HCT116 (cell line): ENCODE measurements at regions not wholly inside any gene's neighbourhood (a gene's known extent, or its start where the extent isn't known, plus 50 kb on each side); places are given as distances from the start of the nearest gene placed in this dataset.
"Not testable (repeated sequence)": the region's sequence is repeated elsewhere in the genome, so short reads cannot be mapped to it uniquely, and the experiment has no call there.

ENCODE experiments used
- ATAC-seq: fragments of 200-7000 bp; cut with Tn5 transposase; 2 replicates; pipeline ENCODE4 v1.9.1; 2020; ENCODE audit warnings: mild to moderate bottlenecking, moderate library complexity
- BruUV-seq: library from RNA; stranded (reverse); fragments of 400-500 nt; replicated peaks from 2 replicates; lab custom pipeline; 2021; lab: Mats Ljungman, UMichigan
- CTCF ChIA-PET: fragments of 300-600 bp; sonication (Branson Sonifier 250); formaldehyde crosslinking; loops from one replicate; lab custom pipeline; 2021; ENCODE audit warnings: antibody characterized with exemption; lab: Charles Lee
- POLR2A ChIA-PET: fragments of 300-600, 350-600 bp; sonication (Branson Sonifier 250); formaldehyde crosslinking; loops from one replicate; lab custom pipeline; 2021; ENCODE audit warnings: antibody characterized with exemption; lab: Charles Lee
- RAD21 ChIA-PET, 2 experiments: fragments of 300-600 bp; sonication (Branson Sonifier 250); formaldehyde crosslinking; loops; one replicate each; lab custom pipeline; 2023; ENCODE audit warnings: low total read pairs in 2 of 2; ENCODE audit not compliant: uncharacterized antibody in 2 of 2, unreplicated experiment in 2 of 2, low non-redundant PET in 1 of 2; lab: Charles Lee
- DNase-seq: peaks from one replicate; pipeline ENCODE4 v3.0.0-alpha.2; 2010; ENCODE audit warnings: low read depth, low spot score
- H2AFZ ChIP-seq: fragments of 200-600 bp; shearing (Covaris generic), sonication (generic); 2 replicates; pipeline ENCODE4 v1.6.1; 2017; ENCODE audit warnings: low read depth, mixed run types, mixed read lengths, antibody characterized with exemption, low read length; ENCODE audit not compliant: poor library complexity, severe bottlenecking
- H3K27ac ChIP-seq: 2 replicates; pipeline ENCODE4 v1.5.1; 2012; ENCODE audit warnings: low read depth, low read length
- H3K27me3 ChIP-seq: fragments of 200-600 bp; sonication (generic); 2 replicates; pipeline ENCODE4 v1.6.1; 2016; ENCODE audit warnings: mixed run types, low read length, mixed read lengths; ENCODE audit not compliant: insufficient read depth
- H3K36me3 ChIP-seq, 2 experiments: fragments of 200-500 bp in 1 of 2; fragments of 200-600 bp in 1 of 2; sonication (Bioruptor generic) in 1 of 2; sonication (generic) in 1 of 2; 2 replicates each; pipeline versions ENCODE4 v1.5.1 to v1.6.1; 2014 to 2016; ENCODE audit warnings: low read length in 2 of 2, inconsistent platforms in 1 of 2, mixed read lengths in 1 of 2, mixed run types in 1 of 2; ENCODE audit not compliant: insufficient read depth in 2 of 2, control insufficient read depth in 1 of 2
- H3K4me1 ChIP-seq, 2 experiments: fragments of 200-600 bp in 1 of 2; sonication (generic) in 1 of 2; 2 replicates each; pipeline versions ENCODE4 v1.5.1 to v1.6.1; 2012 to 2017; ENCODE audit warnings: low read length in 2 of 2, inconsistent platforms in 1 of 2, mild to moderate bottlenecking in 1 of 2, mixed read lengths in 1 of 2, mixed run types in 1 of 2, moderate library complexity in 1 of 2; ENCODE audit not compliant: insufficient read depth in 2 of 2, control insufficient read depth in 1 of 2
- H3K4me2 ChIP-seq: fragments of 200-600 bp; sonication (generic); 2 replicates; pipeline ENCODE4 v1.6.1; 2017; ENCODE audit warnings: mixed run types, low read length, mixed read lengths
- H3K4me3 ChIP-seq, 2 experiments: fragments of 200-600 bp in 1 of 2; sonication (generic) in 1 of 2; replicated peaks in 1 of 2; 2 replicates each; pipeline ENCODE4 v1.5.1; 2011 to 2016; ENCODE audit warnings: low read length in 2 of 2, control low read depth in 1 of 2, low read depth in 1 of 2, mild to moderate bottlenecking in 1 of 2, mixed read lengths in 1 of 2, mixed run types in 1 of 2
- H3K79me2 ChIP-seq: fragments of 200-600 bp; sonication (generic); 2 replicates; pipeline ENCODE4 v1.6.1; 2017; ENCODE audit warnings: mild to moderate bottlenecking, mixed run types, low read length, moderate library complexity, mixed read lengths; ENCODE audit not compliant: insufficient read depth
- H3K9ac ChIP-seq: fragments of 200-600 bp; sonication (generic); 2 replicates; pipeline ENCODE4 v1.6.1; 2016; ENCODE audit warnings: low read length, mixed read lengths
- H3K9me2 ChIP-seq: fragments of 200-600 bp; sonication (generic), shearing (Covaris generic); 2 replicates; pipeline ENCODE4 v1.6.1; 2017; ENCODE audit warnings: mixed run types, mild to moderate bottlenecking, moderate library complexity; ENCODE audit not compliant: insufficient read depth
- H3K9me3 ChIP-seq, 2 experiments: fragments of 200-500 bp in 1 of 2; fragments of 200-600 bp in 1 of 2; sonication (Bioruptor generic) in 1 of 2; sonication (generic) in 1 of 2; 2 replicates each; pipeline ENCODE4 v1.6.1; 2014 to 2017; ENCODE audit warnings: low read length in 2 of 2, mixed read lengths in 2 of 2, inconsistent platforms in 1 of 2, low read depth in 1 of 2, mild to moderate bottlenecking in 1 of 2, mixed run types in 1 of 2, moderate library complexity in 1 of 2; ENCODE audit not compliant: control insufficient read depth in 1 of 2, insufficient read depth in 1 of 2
- H4K20me1 ChIP-seq: fragments of 200-600 bp; sonication (generic), shearing (Covaris generic); 2 replicates; pipeline ENCODE4 v1.6.1; 2017; ENCODE audit warnings: mixed run types, mild to moderate bottlenecking, moderate library complexity; ENCODE audit not compliant: insufficient read depth
- CBX3 ChIP-seq: IDR thresholded peaks from 2 replicates; pipeline ENCODE4 v1.6.1; 2012; ENCODE audit warnings: low read depth
- POLR2AphosphoS5 ChIP-seq: IDR thresholded peaks from 2 replicates; pipeline ENCODE4 v1.6.1; 2011; ENCODE audit warnings: mild to moderate bottlenecking, low read depth, low read length, moderate library complexity
- SP1 ChIP-seq: IDR thresholded peaks from 2 replicates; pipeline ENCODE4 v1.6.1; 2012; ENCODE audit warnings: low read depth
- TCF7L2 ChIP-seq: IDR thresholded peaks from 2 replicates; pipeline ENCODE4 v1.7.0; 2011; ENCODE audit warnings: borderline replicate concordance, inconsistent platforms; ENCODE audit not compliant: insufficient read depth, insufficient read length; ENCODE audit errors: extremely low read depth
- YY1 ChIP-seq: IDR thresholded peaks from 2 replicates; pipeline ENCODE4 v1.6.1; 2011; ENCODE audit warnings: low read length, low read depth, moderate library complexity, mild to moderate bottlenecking; ENCODE audit not compliant: insufficient replicate concordance; ENCODE audit errors: extremely low read depth
- ZFX ChIP-seq: fragments of 450-650 bp; IDR thresholded peaks from 2 replicates; pipeline ENCODE4 v1.6.1; 2017
- ZNF274 ChIP-seq: fragments of 200-500 bp; sonication (Bioruptor generic); IDR thresholded peaks from 2 replicates; pipeline ENCODE4 v1.6.1; 2014; ENCODE audit warnings: mild to moderate bottlenecking, low read depth, low read length, inconsistent platforms
- intact Hi-C: fragments of 100-400 bp; cut with micrococcal nuclease; formaldehyde crosslinking; loops from 2 replicates; pipeline ENCODE4 v1.10.0; 2022
- TF ChIP-seq, protein P1 (sequence below): IDR thresholded peaks from 2 replicates; pipeline ENCODE4 v1.6.1; 2012
- TF ChIP-seq, protein P2 (sequence below): IDR thresholded peaks from 2 replicates; pipeline ENCODE4 v1.6.1; 2012
- TF ChIP-seq, protein P3 (sequence below), 3 experiments: fragments of 200-600 bp in 1 of 3; sonication (generic) in 1 of 3; IDR thresholded peaks in 2 of 3; conservative IDR thresholded peaks in 1 of 3; 2 replicates each; pipeline ENCODE4 v1.5.1; 2012 to 2017; ENCODE audit warnings: low read depth in 2 of 3, low read length in 2 of 3, antibody characterized with exemption in 1 of 3, borderline replicate concordance in 1 of 3, control low read depth in 1 of 3, mild to moderate bottlenecking in 1 of 3, mixed read lengths in 1 of 3, mixed run types in 1 of 3, moderate library complexity in 1 of 3; ENCODE audit not compliant: insufficient read depth in 1 of 3

DNA sequence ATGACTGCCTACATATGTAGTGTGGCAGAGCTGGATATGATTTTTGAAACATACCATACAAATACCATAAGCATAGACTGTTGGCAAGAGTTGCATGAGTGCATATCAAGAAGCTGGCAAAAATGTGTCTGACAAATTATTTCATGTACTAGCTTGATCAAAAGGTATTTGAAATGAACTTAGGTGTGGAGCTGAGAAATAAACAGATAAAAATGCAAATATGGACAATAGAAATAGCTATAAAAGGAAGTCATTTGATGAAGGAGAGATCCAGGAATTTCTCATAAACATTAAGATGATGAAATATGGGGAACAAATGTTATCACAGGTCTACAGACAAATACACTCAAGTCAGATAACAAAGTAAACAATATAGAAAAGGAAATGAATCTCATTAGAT is 609.1 kb downstream of the PTPRC start:
- Histone ChIP-seq H3K9me3 (no peaks in the 10 kb centered on the region), H3K27me3 (no peaks in the 10 kb centered on the region), H4K20me1 (no peaks in the 10 kb centered on the region), H3K9ac (no peak overlapping the region), H3K4me3 (no peak overlapping the region), H3K4me1 (no peaks in the 10 kb centered on the region), H3K4me2 (no peak overlapping the region), H3K27ac (no peak overlapping the region), H3K79me2 (no peaks in the 10 kb centered on the region)
- no TSS peak for BruUV-seq
- ChIA-PET POLR2A (no interaction called here), CTCF (no interaction called here)
- no peak for ATAC-seq
- intact Hi-C loops = no loop called here
- TF ChIP-seq, protein P1, sequence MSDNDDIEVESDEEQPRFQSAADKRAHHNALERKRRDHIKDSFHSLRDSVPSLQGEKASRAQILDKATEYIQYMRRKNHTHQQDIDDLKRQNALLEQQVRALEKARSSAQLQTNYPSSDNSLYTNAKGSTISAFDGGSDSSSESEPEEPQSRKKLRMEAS = no peak
- TF ChIP-seq POLR2AphosphoS5 = no peak
- no peak for TF ChIP-seq ZNF274
- TF ChIP-seq SP1 = no peak
- TF ChIP-seq, protein P2, sequence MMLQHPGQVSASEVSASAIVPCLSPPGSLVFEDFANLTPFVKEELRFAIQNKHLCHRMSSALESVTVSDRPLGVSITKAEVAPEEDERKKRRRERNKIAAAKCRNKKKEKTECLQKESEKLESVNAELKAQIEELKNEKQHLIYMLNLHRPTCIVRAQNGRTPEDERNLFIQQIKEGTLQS = no peak
- TF ChIP-seq YY1 = no peak
- TF ChIP-seq TCF7L2 = no peak
- TF ChIP-seq ZFX = no peak
- TF ChIP-seq, protein P3, sequence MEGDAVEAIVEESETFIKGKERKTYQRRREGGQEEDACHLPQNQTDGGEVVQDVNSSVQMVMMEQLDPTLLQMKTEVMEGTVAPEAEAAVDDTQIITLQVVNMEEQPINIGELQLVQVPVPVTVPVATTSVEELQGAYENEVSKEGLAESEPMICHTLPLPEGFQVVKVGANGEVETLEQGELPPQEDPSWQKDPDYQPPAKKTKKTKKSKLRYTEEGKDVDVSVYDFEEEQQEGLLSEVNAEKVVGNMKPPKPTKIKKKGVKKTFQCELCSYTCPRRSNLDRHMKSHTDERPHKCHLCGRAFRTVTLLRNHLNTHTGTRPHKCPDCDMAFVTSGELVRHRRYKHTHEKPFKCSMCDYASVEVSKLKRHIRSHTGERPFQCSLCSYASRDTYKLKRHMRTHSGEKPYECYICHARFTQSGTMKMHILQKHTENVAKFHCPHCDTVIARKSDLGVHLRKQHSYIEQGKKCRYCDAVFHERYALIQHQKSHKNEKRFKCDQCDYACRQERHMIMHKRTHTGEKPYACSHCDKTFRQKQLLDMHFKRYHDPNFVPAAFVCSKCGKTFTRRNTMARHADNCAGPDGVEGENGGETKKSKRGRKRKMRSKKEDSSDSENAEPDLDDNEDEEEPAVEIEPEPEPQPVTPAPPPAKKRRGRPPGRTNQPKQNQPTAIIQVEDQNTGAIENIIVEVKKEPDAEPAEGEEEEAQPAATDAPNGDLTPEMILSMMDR (IDR thresholded peaks at IDR 0.05 in 2 of 3, conservative IDR thresholded peaks at IDR 0.05 in 1 of 3; ENCODE audit: borderline replicate concordance in 1 of 3, insufficient read depth in 1 of 3, low read depth in 2 of 3, low read length in 2 of 3) = no peak
- TF ChIP-seq CBX3 = no peak
- TF ChIP-seq, all 23 proteins: peak for 0
- H3K9me2 ChIP-seq = no peaks in the 10 kb centered on the region
- H3K36me3 ChIP-seq = no peaks in the 10 kb centered on the region
- no peak for DNase-seq
- RAD21 ChIA-PET = no interaction called here
- no peak overlapping the region for H2AFZ ChIP-seq

DNA sequence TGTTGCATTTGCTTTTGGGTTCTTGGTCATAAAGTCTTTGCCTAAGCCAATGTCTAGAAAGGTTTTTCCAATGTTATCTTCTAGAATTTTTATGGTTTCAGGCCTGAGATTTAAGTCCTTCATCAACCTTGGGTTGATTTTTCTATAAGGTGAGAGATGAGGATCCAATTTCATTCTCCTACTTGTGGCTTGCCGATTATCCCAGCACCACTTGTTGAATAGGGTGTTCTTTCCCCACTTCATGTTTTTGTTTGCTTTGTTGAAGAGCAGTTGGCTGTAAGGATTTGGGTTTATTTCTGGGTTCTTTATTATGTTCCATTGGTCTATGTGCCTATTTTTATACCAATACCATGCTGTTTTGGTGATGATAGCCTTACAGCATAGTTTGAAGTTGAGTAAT is 615.2 kb downstream of the PTPRC start:
- H3K9me2 ChIP-seq, BruUV-seq, H3K27ac ChIP-seq, DNase-seq, intact Hi-C loops, ATAC-seq, H3K4me1 ChIP-seq, H3K79me2 ChIP-seq, CTCF ChIA-PET, RAD21 ChIA-PET, H2AFZ ChIP-seq, H3K9me3 ChIP-seq, H3K27me3 ChIP-seq, H3K36me3 ChIP-seq, POLR2A ChIA-PET, H3K9ac ChIP-seq, H3K4me3 ChIP-seq, H3K4me2 ChIP-seq, H4K20me1 ChIP-seq: not testable (repeated sequence)
